Sciatic nerve (tissue), 2 donors: ENCODE measurements at regions not wholly inside any gene's neighbourhood (a gene's known extent, or its start where the extent isn't known, plus 50 kb on each side); places are given as distances from the start of the nearest gene placed in this dataset.

Source experiments
- ATAC-seq: fragments of 200-7000 bp; cut with Tn5 transposase; one replicate; pipeline ENCODE4 v1.9.1; 2020; ENCODE audit warnings: mild to moderate bottlenecking, moderate library complexity
- DNase-seq: peaks from one replicate; pipeline ENCODE4 v3.0.0-alpha.2; 2020; ENCODE audit warnings: low spot score
- intact Hi-C: fragments of 100-400 bp; cut with DNase I; formaldehyde crosslinking; loops from one replicate; pipeline ENCODE4 v1.14.2; 2022
- donor health status: DM: no; HTN: no; CAD: no.
- donor health status: DM: no; HTN: no; CAD: no.

- no peak for DNase-seq
- intact Hi-C loops, result no loop called here
- ATAC-seq, result no peak
Measured at GRCh38 chr14:35220027-35220676, 72.0 kb upstream of the PSMA6 start.

DNA sequence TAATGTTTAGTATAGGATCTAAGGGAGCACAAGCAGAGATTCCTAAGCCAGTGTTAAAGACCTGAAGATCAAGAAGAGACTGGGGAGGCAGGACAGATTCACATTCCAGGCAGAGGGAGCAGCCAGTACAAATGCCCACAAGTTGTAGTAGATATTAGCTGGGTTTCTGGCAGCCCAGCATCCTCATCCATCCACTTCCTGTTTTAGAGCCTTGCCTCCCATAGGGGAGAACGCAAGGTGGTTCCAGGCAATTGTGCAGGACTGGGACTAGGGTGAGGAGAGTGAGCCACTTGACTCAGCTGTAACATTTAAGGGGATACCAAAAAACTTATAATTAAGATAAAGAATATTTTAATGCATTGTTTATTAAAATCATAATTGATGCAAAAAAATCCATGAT lies 71.3 kb upstream of the PSMA6 start:
- ATAC-seq, result no peak
- intact Hi-C loops, result no loop called here
- DNase-seq, result no peak

GRCh38 chr14:35221462-35221861 lies 70.7 kb upstream of the PSMA6 start:
- no peak for DNase-seq
- intact Hi-C loops, result no loop called here
- no peak for ATAC-seq

- DNase-seq (no peak), ATAC-seq (no peak)
- intact Hi-C loops, result no loop called here
Measured at GRCh38 chr14:35222324-35222723, 69.9 kb upstream of the PSMA6 start.

DNA sequence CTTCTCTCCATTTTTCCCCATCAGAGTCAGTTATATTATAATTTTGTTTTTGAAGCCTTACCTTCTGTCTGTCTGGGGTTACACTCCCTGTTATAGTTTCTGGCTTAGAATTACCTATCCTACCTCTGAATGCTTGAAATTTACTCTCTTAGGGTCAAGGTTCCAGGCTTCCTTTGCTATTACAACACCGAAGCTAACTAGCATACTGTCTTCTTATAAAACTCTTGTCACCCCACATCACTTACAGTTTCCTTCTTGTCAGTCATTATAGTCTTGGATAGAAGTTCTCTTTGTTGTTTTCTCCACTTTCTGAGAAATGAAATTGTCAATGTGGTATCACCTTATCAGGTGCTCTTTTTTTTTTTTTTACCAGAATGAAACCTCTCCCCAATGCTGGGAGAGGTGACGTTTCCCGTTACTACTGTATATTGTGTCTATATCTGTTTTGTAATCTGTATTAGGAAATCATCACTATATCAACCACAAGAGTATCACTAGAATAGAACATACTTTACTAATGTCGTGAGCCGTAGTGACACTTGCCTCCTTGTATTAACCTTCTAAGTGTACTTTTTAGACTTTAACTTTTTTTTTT lies 69.2 kb upstream of the PSMA6 start:
- DNase-seq, result no peak
- ATAC-seq, result no peak
- intact Hi-C loops, result no loop called here

DNA sequence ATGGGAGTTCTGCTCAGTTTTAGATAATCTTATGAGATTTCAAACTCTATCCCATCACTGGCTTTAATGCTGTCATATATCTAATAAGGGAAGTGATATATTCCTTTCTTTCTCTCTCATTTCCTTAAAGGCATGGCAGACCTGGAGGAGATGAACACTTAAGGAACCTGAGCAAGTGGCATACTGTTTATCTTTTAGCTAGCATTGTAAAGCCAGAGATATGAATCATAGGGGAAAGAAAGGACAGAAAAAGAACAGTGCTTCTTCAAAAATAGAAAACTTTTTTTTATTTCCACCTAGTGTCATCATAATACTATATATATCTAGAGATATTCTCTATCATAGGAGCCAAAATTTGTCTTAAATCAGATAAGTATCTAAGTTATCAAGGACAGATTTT lies 68.3 kb upstream of the PSMA6 start:
- DNase-seq (no peak), ATAC-seq (no peak)
- intact Hi-C loops, result no loop called here

- intact Hi-C loops, result no loop called here
- ATAC-seq (no peak), DNase-seq (no peak)
Measured at GRCh38 chr14:35224615-35225014, 67.6 kb upstream of the PSMA6 start.

DNA sequence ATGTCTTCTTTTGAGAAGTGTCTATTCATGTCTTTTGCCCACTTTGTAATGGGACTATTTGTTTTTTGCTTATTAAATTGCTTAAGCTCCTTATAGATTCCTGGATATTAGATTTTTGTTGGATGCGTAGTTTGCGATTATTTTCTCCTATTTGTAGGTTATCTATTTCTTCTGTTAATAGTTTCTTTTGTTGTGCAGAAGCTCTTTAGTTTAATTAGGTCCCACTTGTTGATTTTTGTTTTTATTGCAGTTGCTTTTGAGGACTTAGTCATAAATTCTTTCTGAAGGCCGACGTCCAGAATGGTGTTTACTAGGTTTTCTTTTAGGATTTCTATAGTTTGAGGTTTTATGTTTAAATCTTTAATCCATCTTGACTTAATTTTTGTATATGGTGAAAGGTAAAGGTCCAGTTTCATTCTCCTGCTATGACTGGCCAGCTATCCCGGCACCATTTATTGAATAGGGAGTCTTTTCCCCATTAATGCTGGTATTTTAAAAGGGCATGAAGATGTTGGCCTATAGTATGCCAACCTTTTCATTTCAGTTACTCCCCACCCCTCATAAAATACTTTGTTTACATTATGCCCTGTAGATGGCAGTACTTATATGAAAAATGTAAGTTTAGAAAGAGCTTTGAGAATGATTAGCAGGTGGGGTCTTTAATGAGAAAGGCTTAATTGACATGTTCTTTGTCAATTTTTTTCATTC lies 62.9 kb upstream of the PSMA6 start:
- ATAC-seq, result no peak
- intact Hi-C loops, result no loop called here

GRCh38 chr14:35229792-35230089 lies 62.4 kb upstream of the PSMA6 start:
- intact Hi-C loops, result no loop called here
- DNase-seq (no peak), ATAC-seq (no peak)

More for the DNA sequence above, 62.9 kb upstream of the PSMA6 start:
- no peak for DNase-seq

DNA sequence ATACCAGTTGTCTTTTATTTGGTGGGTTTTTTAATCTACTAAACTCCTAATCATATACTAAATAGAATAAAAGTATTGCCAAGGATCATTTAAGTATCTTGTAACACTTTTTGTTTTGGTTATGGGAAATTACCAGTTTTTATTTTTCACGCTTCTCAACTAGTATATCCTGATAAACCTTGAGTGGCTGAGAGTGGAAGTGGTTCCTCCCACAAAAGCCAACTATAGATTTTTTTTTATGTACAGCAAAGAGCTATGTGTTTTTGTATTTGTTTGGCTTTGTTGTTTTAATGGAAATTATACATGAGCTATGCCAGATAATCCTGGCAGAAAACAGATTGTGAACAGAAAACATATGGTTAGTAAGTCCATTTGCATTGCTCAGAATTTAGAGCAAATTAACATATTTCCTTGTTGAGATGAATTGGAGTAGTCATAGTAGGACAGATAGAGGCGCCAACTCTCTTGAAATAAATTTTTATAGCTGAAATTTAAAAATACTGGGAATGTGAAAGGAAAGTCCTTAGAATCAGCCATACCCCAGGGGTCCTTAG lies 60.9 kb upstream of the PSMA6 start:
- no peak for ATAC-seq
- DNase-seq, result no peak
- intact Hi-C loops, result no loop called here

DNA sequence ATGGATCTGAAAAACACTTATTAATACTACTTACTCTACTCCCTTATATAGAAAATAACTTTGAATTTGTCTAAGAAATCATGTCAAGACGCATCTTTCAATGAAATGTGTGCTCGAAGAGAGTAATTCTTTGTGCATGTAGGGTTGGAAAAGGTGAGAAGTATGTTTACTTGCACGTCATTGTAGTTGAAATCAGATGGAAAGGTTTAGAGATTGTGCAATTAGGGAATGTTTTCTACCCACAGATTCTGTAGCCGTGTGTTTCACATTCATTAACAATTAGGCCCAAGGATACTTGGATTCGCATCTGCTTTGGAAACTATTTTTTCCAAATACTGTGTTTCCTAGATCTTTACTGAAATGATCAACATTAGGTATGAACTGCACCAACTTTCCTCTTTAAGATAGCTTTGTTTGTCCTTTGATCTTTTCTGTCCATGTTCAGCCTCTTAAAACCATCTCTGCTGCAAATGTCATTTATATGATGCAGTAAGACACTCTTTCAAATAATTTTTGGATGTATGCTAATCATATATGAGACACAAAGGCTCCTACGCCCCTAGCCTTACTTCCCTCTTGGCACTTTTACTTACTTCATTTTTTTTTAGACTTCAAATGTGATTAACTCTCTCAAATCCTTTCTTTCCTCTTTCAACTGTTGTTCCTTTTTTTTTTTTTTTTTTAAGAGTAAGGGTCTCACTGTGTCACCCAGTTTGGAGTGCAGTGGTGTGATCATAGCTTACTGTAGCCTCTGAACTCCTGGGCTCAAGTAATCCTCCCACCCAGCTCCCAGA lies 58.0 kb upstream of the PSMA6 start:
- DNase-seq (no peak), ATAC-seq (no peak)
- intact Hi-C loops, result no loop called here

DNA sequence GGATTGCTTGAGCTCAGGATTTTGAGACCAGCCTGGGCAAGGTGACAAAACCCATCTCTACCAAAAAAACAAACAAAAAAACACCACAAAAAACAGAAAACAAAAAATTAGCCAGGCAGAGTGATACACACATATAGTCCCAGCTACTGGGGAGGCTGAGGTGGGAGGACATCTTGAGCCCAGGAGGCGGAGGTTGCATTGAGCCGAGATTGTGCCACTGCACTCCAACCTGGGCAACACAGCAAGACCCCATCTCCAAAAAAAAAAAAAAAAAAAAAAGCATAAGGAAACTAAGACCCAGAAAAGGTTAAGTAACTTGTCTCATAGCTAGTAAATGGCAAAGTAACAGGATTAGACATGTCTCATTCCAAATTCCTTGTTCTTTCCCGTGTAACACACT lies 56.3 kb upstream of the PSMA6 start:
- no peak for DNase-seq
- no peak for ATAC-seq
- intact Hi-C loops, result no loop called here

DNA sequence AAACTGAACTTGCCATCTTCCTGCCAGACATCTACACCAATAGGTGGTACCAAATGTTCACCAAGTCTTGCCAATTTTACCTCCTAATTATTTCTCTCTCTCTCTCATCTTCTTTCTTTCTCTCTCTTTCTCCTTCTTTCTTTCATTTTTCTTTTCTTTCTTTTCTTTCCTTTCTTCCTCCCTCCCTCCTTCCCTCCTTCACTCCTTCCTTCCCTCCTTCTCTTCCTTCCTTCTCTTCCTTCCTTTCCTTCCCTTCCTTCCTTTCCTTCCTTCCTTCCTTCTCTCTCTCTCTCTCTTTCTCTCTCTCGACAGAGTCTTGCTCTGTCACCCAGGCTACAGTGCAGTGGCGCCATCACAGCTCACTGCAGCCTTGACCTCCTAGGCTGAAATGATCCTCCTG lies 55.4 kb upstream of the PSMA6 start:
- DNase-seq, result no peak
- ATAC-seq, result no peak
- intact Hi-C loops, result no loop called here

DNA sequence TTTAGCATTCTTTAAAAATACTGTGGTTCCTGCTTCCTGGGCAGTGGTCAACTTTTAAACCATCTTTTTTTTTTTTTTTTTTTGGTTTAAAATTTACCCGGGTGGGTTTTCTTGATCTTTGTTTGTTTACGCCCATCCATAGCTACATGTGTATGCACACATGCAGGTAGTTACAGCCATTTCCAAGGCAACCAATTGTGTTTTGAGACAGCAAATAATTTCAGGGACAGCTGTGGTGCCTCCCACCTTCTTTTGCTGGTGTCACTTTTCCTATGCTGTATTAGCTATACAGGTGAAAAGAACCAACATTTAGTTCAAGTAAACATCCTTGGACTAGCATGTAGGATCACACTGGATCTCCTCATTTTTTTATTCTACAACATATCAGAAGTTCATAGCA lies 52.0 kb upstream of the PSMA6 start:
- DNase-seq (no peak), ATAC-seq (no peak)
- intact Hi-C loops, result no loop called here
